NB4 (cell line): ENCODE measurements at regions not wholly inside any gene's neighbourhood (a gene's known extent, or its start where the extent isn't known, plus 50 kb on each side); places are given as distances from the start of the nearest gene placed in this dataset.

Source experiments
- DNase-seq: peaks from one replicate; pipeline ENCODE4 v3.0.0; 2010; ENCODE audit warnings: low read depth
- H3K4me3 ChIP-seq: one replicate; pipeline ENCODE4 v1.5.1; 2011; ENCODE audit warnings: mild to moderate bottlenecking, low read depth, low read length, moderate library complexity
- MAX ChIP-seq: IDR thresholded peaks from 2 replicates; pipeline ENCODE4 v1.6.1; 2011; ENCODE audit warnings: low read depth, low read length
- MYC ChIP-seq: IDR thresholded peaks from 2 replicates; pipeline ENCODE4 v1.6.1; 2011; ENCODE audit warnings: low read depth, low read length
- POLR2A ChIP-seq: IDR thresholded peaks from 2 replicates; pipeline ENCODE4 v1.6.1; 2011; ENCODE audit warnings: mild to moderate bottlenecking; ENCODE audit not compliant: insufficient read length; ENCODE audit errors: extremely low read depth
- TF ChIP-seq, protein P1 (sequence below): IDR thresholded peaks from one replicate; pipeline ENCODE4 v1.5.1; 2012; ENCODE audit warnings: low read depth, low read length

GRCh38 chr20:23163562-23163961, 77.4 kb upstream of the CD93 start:
- TF ChIP-seq, protein P1, sequence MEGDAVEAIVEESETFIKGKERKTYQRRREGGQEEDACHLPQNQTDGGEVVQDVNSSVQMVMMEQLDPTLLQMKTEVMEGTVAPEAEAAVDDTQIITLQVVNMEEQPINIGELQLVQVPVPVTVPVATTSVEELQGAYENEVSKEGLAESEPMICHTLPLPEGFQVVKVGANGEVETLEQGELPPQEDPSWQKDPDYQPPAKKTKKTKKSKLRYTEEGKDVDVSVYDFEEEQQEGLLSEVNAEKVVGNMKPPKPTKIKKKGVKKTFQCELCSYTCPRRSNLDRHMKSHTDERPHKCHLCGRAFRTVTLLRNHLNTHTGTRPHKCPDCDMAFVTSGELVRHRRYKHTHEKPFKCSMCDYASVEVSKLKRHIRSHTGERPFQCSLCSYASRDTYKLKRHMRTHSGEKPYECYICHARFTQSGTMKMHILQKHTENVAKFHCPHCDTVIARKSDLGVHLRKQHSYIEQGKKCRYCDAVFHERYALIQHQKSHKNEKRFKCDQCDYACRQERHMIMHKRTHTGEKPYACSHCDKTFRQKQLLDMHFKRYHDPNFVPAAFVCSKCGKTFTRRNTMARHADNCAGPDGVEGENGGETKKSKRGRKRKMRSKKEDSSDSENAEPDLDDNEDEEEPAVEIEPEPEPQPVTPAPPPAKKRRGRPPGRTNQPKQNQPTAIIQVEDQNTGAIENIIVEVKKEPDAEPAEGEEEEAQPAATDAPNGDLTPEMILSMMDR = no peak
- no peak for DNase-seq
- H3K4me3 ChIP-seq = no peak overlapping the region

- DNase-seq = peak; percentile 50
- TF ChIP-seq, protein P1 = no peak
- TF ChIP-seq MAX (no peak), POLR2A (no peak), MYC (no peak)
These were observed 76.8 kb upstream of the CD93 start for GRCh38 chr20:23162887-23163286.

GRCh38 chr20:23161968-23162696, 76.0 kb upstream of the CD93 start:
- H3K4me3 ChIP-seq = no peak overlapping the region
- peak; percentile 40; the same call in 1 of the 2 replicates for TF ChIP-seq MAX
- no peak for TF ChIP-seq MYC
- TF ChIP-seq POLR2A = no peak
- TF ChIP-seq, protein P1 = no peak

More at GRCh38 chr20:23162887-23163286, 76.8 kb upstream of the CD93 start:
- H3K4me3 ChIP-seq = no peak overlapping the region

DNA sequence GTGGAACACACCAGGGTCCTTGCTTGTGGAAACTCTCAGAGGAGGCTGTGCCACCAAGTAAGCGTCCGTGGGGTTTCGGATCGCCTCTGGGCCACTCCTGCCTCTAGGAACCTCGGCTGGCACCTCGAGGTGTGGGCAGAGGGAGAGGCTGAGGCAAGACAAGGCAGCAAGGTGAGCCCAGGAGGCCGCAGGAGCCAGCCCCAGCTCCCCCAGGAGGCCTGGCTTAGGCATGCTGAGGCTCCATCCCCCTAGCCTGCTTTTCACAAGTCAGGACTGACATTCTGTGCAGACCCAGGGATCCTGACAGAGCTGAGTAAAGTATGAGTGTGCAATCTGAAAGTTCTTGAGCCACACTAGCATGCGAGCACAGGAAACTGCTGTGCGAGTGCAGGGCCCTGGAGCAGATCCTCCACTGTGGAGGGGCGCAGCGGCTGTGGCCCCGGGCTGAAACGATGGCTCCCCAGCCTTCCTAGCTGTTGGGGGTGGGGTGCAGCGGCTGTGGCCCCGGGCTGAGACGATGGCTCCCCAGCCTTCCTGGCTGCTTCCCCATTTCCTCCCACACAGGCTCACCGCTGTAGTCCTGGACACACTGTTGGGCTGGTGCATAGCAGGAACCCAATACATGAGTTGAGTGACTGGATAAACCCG, 75.2 kb upstream of the CD93 start:
- TF ChIP-seq MAX (no peak), POLR2A (no peak), MYC (no peak)
- TF ChIP-seq, protein P1 = no peak
- peak; percentile 72 for DNase-seq
- H3K4me3 ChIP-seq = no peak overlapping the region

More at GRCh38 chr20:23161968-23162696, 76.0 kb upstream of the CD93 start:
- DNase-seq = peak; percentile 68

DNA sequence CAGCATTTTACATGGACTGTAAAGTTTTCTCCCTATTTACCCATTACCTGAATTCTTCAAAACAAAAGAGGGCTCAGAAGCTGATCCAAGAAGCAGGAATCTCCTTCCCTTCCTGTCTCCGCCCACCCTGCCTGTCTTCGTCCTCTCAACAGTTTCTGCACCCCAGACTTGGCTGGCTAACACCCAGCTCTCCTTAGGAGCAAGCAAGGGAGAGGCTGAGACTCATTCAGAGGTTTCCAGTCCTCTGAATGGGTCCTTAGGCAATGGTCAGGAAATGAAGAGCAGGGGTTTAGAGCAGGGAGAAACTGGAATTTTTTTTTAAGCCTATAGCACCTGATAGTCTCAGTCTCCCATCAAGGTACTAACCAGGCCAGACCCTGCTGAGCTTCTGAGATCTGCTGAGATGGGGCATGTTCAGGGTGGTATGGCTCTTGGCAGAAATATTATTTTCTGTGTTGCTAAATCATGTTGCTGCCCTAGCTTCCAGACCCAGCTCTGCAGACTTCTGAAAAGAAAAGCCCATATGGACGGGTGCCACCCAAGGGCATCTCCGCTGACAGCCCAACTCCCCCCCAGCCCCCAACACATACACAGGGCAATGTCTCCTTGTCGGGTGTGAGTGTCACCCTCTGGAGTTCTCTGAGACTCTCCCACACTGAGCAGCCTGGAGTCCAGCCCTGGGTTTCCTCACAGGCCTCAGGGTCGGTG, 74.6 kb upstream of the CD93 start:
- H3K4me3 ChIP-seq = no peak overlapping the region
- no peak for DNase-seq
- no peak for TF ChIP-seq POLR2A
- TF ChIP-seq, protein P1 = no peak
- no peak for TF ChIP-seq MAX
- TF ChIP-seq MYC = no peak
